H1 (cell line): ENCODE measurements at regions not wholly inside any gene's neighbourhood (a gene's known extent, or its start where the extent isn't known, plus 50 kb on each side); places are given as distances from the start of the nearest gene placed in this dataset.

Source experiments
- ASH2L ChIP-seq: fragments of 200-600, 300-600 bp; sonication (generic); IDR thresholded peaks from one replicate; pipeline ENCODE4 v1.7.1; 2017; ENCODE audit warnings: low read length
- CEBPB ChIP-seq: IDR thresholded peaks from 2 replicates; pipeline ENCODE4 v1.6.1; 2012; ENCODE audit warnings: low read depth, low read length
- CHD1 ChIP-seq: IDR thresholded peaks from 2 replicates; pipeline ENCODE4 v1.6.1; 2012; ENCODE audit warnings: low read depth, low read length, improper control_type of control experiment
- CHD7 ChIP-seq: fragments of 300-600 bp; sonication (generic); IDR thresholded peaks from 2 replicates; pipeline ENCODE4 v1.7.1; 2012; ENCODE audit warnings: low read length, moderate library complexity, mild to moderate bottlenecking, inconsistent platforms; ENCODE audit not compliant: insufficient replicate concordance
- EZH2 ChIP-seq: fragments of 200-600 bp; sonication (generic); IDR thresholded peaks from 2 replicates; pipeline ENCODE4 v1.7.1; 2012; ENCODE audit warnings: low read depth, mild to moderate bottlenecking, moderate library complexity, low read length, inconsistent platforms; ENCODE audit not compliant: severe bottlenecking
- FOSL1 ChIP-seq: IDR thresholded peaks from 2 replicates; pipeline ENCODE4 v1.6.1; 2011; ENCODE audit warnings: mild to moderate bottlenecking, low read depth, low read length, moderate library complexity; ENCODE audit not compliant: insufficient read depth
- KDM5A ChIP-seq: fragments of 200-600 bp; IDR thresholded peaks from 2 replicates; pipeline ENCODE4 v1.7.1; 2012; ENCODE audit warnings: mild to moderate bottlenecking, low read length, inconsistent platforms, mixed read lengths
- NANOG ChIP-seq: IDR thresholded peaks from 2 replicates; pipeline ENCODE4 v1.6.1; 2011; ENCODE audit warnings: low read length, low read depth, mild to moderate bottlenecking, inconsistent platforms; ENCODE audit not compliant: insufficient read depth, poor library complexity, severe bottlenecking
- SIRT6 ChIP-seq: IDR thresholded peaks from one replicate; pipeline ENCODE4 v1.7.1; 2012; ENCODE audit warnings: low read length, inconsistent platforms
- ZNF274 ChIP-seq: IDR thresholded peaks from 2 replicates; pipeline ENCODE4 v1.7.0; 2012; ENCODE audit warnings: low read length, borderline replicate concordance; ENCODE audit errors: extremely low read depth

- TF ChIP-seq CHD7 (no peak), KDM5A (no peak), SIRT6 (no peak), NANOG (no peak), CHD1 (no peak), ASH2L (no peak), FOSL1 (no peak), ZNF274 (no peak), EZH2 (no peak), CEBPB (no peak)
- TF ChIP-seq, all 59 proteins: peak for 0
Measured at GRCh38 chr1:228841632-228842031, 106.4 kb downstream of the RHOU start (continued).
